Renal cortex interstitium (tissue), 11 donors: ENCODE measurements at regions not wholly inside any gene's neighbourhood (a gene's known extent, or its start where the extent isn't known, plus 50 kb on each side); places are given as distances from the start of the nearest gene placed in this dataset.
A peak's percentile ranks its signal among the peaks of the same experiment; 100 is the strongest.

Experiments
- DNase-seq, 11 donors: peaks; one replicate each; pipeline ENCODE4 v3.0.0-alpha.2; 2013; ENCODE audit warnings: low read depth in 9 of 11, low spot score in 4 of 11; ENCODE audit errors: extremely low read depth in 1 of 11

DNA sequence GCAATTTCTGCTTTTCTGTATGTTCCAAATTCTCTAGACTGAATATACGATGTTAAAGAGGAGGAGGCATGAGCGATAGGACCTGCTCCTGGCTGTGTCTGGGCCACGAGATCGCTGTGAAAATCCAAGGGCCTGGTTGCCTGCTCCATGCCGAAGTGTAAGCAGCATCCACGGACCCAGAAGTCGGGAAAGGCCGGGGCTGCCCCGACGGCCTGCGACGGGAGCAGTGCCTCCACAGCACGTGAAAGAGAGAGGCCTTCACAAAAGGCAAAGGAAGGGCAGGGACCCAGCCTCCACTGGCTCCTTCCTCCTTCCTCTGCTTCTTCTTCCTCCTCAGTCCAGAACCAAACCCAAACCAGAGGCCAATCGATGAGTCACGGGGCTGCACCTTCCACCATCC is 122.9 kb upstream of the MGMT start:
- no peak for DNase-seq

DNA sequence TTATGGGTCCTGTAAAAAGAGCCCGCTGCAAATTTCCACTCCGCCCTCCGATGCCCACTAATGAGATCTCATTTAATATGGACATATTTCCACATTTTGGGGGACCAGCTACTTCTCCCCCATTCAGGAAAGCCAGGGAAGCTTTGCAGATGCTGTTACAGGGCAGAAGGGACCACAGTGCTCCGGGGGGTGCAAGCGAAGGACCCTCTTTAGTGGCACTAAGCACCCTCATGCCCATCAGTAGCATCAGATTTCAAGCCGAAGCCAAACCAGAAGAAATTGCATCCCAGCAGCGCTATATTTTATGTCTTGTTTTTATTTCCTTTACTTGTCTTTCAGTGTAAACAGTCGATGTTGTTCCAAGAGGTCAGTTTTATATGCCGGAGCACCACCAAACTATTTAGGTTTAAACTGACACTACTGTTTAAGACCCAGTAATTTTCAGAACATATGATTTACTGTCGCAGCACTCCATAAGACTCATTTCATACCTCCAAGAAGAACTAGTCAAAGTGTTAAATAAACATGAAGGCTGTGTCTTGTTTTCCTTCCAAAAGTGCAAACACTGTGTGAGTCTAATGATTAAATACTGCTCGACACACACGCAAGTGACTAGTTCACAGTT is 122.2 kb upstream of the MGMT start:
- peak in 2 of 11 donors; percentile 30 to 35 for DNase-seq

GRCh38 chr10:129345763-129346162 is 121.3 kb upstream of the MGMT start:
- no peak for DNase-seq

DNA sequence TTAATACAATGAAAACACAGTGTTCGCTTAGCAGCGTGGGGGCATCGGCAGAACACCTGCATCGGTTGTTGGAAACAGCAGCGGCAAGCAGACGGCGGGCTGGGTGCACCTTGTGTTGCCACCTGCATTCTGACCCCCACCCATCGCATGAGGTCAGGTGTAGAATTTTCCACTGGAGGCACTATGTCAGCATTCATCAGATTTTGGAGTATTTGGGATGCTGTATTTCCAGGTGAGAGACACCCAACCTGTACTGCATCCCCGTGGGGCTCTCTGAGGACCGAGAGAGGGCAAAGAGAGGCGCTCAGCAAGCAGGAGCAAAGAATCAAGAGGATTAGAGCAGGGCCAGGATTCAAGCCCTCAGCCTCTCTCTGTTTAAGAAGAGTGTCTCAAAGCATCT is 116.4 kb upstream of the MGMT start:
- no peak for DNase-seq

GRCh38 chr10:129353101-129353500 is 113.9 kb upstream of the MGMT start:
- no peak for DNase-seq

- no peak for DNase-seq
Observed at GRCh38 chr10:129360046-129360445, 107.0 kb upstream of the MGMT start.

DNA sequence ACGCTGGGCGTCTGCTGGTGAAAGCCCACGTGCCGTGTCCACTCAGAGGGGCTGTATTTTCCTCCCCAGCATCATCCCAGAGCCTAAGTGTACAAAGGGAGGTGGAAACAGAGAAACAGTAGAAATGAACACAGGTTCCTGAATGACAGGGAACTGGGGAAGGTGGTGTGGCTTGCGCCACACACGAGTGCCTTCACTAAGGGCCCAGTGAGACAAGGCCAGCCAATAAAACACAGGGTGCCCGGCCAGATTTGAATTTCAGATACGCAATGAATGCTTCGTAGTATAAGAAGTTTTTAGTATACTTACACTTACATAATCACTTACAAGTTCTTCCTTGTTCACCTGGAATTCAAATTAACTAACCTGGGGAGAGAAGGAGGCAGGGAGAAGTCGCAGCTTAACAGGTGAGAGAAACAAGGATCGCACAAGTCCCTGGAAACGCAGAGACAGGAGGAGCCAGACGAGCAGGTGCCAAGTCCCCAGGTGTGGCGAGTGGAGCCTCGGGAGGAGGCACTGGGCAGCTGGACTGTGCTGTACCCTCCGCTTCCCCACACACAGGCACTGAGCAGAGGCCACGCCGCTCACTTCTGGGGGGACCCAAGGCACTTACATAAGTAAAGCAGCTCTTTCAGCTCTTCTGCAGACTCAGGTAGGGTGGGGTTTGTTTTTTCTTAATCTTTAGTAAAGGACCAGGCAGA is 105.2 kb upstream of the MGMT start:
- DNase-seq: no peak

DNA sequence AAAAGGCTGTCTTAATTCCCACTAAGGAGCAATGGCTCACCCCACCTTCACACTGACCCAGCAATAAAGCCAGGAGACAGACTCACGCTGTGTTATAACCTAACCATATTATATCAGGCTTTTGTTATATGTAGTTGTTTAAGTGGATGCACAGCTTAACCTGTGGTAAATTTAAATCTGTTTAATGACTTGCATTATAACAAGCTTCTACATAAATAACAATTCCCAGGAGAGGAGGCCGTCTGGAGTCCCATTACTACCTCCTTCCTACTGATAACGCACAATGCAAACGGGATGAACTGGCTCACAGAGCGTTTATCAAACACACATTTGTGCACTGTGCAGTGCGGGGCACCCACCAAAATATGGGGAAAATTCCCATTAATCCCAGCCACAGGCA is 102.1 kb upstream of the MGMT start:
- no peak for DNase-seq

- DNase-seq: no peak
Observed at GRCh38 chr10:129365767-129366402, 101.2 kb upstream of the MGMT start.

- DNase-seq: no peak
Observed at GRCh38 chr10:129366450-129366849, 100.6 kb upstream of the MGMT start.

- no peak for DNase-seq
Observed at GRCh38 chr10:129369566-129369965, 97.5 kb upstream of the MGMT start.

- DNase-seq: no peak
Observed at GRCh38 chr10:129371541-129371940, 95.5 kb upstream of the MGMT start.

DNA sequence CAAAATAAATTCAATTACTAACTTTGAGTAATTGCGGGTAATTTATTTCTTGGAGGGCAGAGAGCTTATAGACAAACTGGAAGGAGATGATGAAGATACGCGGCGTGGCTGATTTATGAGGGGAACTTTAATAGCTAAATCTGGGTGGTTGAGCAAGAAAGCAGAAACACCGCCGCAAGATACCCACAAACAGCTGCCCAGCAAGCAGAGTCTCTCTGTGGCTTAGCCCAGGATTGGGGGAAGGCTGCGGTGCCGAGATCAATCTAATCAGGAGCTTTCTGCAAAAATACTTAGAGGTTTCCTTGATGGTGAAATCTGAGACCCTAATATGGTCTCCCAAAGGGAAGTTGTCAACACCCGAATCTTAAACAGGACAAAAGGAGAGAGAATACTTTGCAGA is 94.9 kb upstream of the MGMT start:
- no peak for DNase-seq

- no peak for DNase-seq
Observed at GRCh38 chr10:129373231-129373630, 93.8 kb upstream of the MGMT start.

- no peak for DNase-seq
Observed at GRCh38 chr10:129373718-129374117, 93.3 kb upstream of the MGMT start.

DNA sequence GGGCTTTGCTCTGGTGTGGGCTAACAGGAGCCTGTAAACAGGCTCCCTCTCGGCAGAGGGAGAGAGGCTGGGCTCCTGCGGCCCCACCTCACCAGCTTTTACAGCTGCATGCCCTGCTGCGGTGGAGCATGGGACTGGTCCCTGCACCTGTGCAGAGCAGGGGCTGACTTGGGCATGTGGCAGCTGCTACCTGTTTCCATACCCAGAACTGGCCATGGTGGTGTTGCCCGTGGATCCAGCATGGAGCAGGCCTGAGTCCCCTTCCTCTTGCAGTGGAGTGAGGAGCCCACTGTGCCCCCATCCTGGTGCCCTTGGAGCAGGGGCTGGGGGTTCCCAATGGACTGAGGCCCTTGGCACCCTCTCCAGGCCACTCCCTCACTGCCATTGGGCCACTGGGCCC is 91.9 kb upstream of the MGMT start:
- DNase-seq: no peak

DNA sequence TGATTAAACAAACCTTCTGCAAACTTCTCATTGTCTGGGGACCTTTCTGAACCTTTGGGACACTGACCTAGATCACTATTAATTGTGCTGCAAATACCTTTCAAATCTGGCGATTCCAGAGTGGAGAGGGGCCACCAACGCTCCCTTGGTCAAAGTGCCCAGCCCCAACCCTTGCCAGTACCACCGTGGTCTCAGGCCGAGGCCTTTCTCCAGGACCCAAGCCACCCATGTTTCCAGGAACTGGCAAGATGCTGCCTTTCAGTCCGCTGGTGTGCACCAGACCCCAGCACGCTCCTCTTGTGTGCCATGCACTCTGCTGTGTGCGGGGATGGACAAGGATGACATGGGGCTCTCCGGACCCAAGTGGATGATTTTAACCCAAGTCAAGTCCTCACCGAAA is 91.1 kb upstream of the MGMT start:
- no peak for DNase-seq

DNA sequence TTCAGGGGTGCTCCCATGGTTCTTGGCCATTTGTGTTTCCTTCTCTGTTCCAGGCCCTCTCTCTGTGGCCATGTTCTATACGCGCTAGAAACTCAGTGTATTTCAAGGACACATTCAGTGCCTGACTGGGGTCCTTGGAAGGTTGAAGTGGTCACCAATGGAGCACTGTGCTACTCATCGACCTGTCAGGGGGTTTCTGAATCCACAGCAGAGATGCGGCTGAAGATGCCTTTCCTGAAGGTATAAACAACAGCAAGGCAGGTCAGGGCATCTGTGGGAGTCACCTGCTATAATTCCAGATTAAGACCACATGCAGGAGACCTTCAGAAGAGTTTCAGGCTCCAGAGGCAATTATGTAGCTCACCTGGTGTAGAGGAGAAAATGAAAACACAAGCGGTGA is 86.8 kb upstream of the MGMT start:
- no peak for DNase-seq

- DNase-seq: no peak
Observed at GRCh38 chr10:129381741-129382140, 85.3 kb upstream of the MGMT start.

- no peak for DNase-seq
Observed at GRCh38 chr10:129382401-129382800, 84.6 kb upstream of the MGMT start.

- DNase-seq: no peak
Observed at GRCh38 chr10:129383651-129384050, 83.4 kb upstream of the MGMT start.
